ENCODE measurements at regions not wholly inside any gene's neighbourhood (a gene's known extent, or its start where the extent isn't known, plus 50 kb on each side); places are given as distances from the start of the nearest gene placed in this dataset.

GRCh38 chrX:9102956-9103355, 69.0 kb upstream of the FAM9B start:
- no peak overlapping the region for H3K4me3 ChIP-seq (ENCODE audit: low read length)
- H2AFZ ChIP-seq (ENCODE audit: low read depth, low read length) = no peak overlapping the region
- TF ChIP-seq EZH2phosphoT487 (IDR thresholded peaks at IDR 0.05; ENCODE audit: low read depth) = no peak
- no peak for TF ChIP-seq CTCF (IDR thresholded peaks at IDR 0.05; ENCODE audit: low read depth, low read length)
- H3K27me3 ChIP-seq (ENCODE audit: low read depth, low read length) = no peaks in the 10 kb centered on the region
- H3K79me2 ChIP-seq (ENCODE audit: low read length) = no peaks in the 10 kb centered on the region
- no peak overlapping the region for H3K9ac ChIP-seq (ENCODE audit: low read length)
- H3K4me1 ChIP-seq (ENCODE audit: low read length) = no peaks in the 10 kb centered on the region
- H3K9me3 ChIP-seq (ENCODE audit: insufficient read depth, low read length) = no peaks in the 10 kb centered on the region
- H4K20me1 ChIP-seq (ENCODE audit: insufficient read depth, low read length) = no peaks in the 10 kb centered on the region
- H3K27ac ChIP-seq (ENCODE audit: low read length) = no peak overlapping the region
- no peak overlapping the region for H3K4me2 ChIP-seq (ENCODE audit: low read length)
- no peaks in the 10 kb centered on the region for H3K36me3 ChIP-seq (replicated peaks; ENCODE audit: low read depth, low read length)

- no peaks in the 10 kb centered on the region for H3K9me3 ChIP-seq (ENCODE audit: insufficient read depth, low read length)
- H3K36me3 ChIP-seq (replicated peaks; ENCODE audit: low read depth, low read length) = no peaks in the 10 kb centered on the region
- no peak overlapping the region for H3K4me3 ChIP-seq (ENCODE audit: low read length)
- no peaks in the 10 kb centered on the region for H3K79me2 ChIP-seq (ENCODE audit: low read length)
- no peaks in the 10 kb centered on the region for H4K20me1 ChIP-seq (ENCODE audit: insufficient read depth, low read length)
- no peak overlapping the region for H3K4me2 ChIP-seq (ENCODE audit: low read length)
- H3K27ac ChIP-seq (ENCODE audit: low read length) = no peak overlapping the region
- no peak for TF ChIP-seq CTCF (IDR thresholded peaks at IDR 0.05; ENCODE audit: low read depth, low read length)
- TF ChIP-seq EZH2phosphoT487 (IDR thresholded peaks at IDR 0.05; ENCODE audit: low read depth) = no peak
- no peaks in the 10 kb centered on the region for H3K4me1 ChIP-seq (ENCODE audit: low read length)
- no peak overlapping the region for H3K9ac ChIP-seq (ENCODE audit: low read length)
- no peaks in the 10 kb centered on the region for H3K27me3 ChIP-seq (ENCODE audit: low read depth, low read length)
- H2AFZ ChIP-seq (ENCODE audit: low read depth, low read length) = no peak overlapping the region
Measured at GRCh38 chrX:9108054-9108453, 74.1 kb upstream of the FAM9B start.

GRCh38 chrX:9110808-9111207, 76.9 kb upstream of the FAM9B start:
- no peak overlapping the region for H3K9ac ChIP-seq (ENCODE audit: low read length)
- H4K20me1 ChIP-seq (ENCODE audit: insufficient read depth, low read length) = no peaks in the 10 kb centered on the region
- H3K27me3 ChIP-seq (ENCODE audit: low read depth, low read length) = no peaks in the 10 kb centered on the region
- H3K4me2 ChIP-seq (ENCODE audit: low read length) = no peak overlapping the region
- no peaks in the 10 kb centered on the region for H3K79me2 ChIP-seq (ENCODE audit: low read length)
- no peaks in the 10 kb centered on the region for H3K9me3 ChIP-seq (ENCODE audit: insufficient read depth, low read length)
- H3K36me3 ChIP-seq (replicated peaks; ENCODE audit: low read depth, low read length) = no peaks in the 10 kb centered on the region
- TF ChIP-seq CTCF (IDR thresholded peaks at IDR 0.05; ENCODE audit: low read depth, low read length) (no peak), EZH2phosphoT487 (IDR thresholded peaks at IDR 0.05; ENCODE audit: low read depth) (no peak)
- no peaks in the 10 kb centered on the region for H3K4me1 ChIP-seq (ENCODE audit: low read length)
- H3K27ac ChIP-seq (ENCODE audit: low read length) = no peak overlapping the region
- no peak overlapping the region for H2AFZ ChIP-seq (ENCODE audit: low read depth, low read length)
- no peak overlapping the region for H3K4me3 ChIP-seq (ENCODE audit: low read length)

GRCh38 chrX:9114245-9114644, 80.3 kb upstream of the FAM9B start:
- no peak overlapping the region for H2AFZ ChIP-seq (ENCODE audit: low read depth, low read length)
- no peaks in the 10 kb centered on the region for H4K20me1 ChIP-seq (ENCODE audit: insufficient read depth, low read length)
- H3K9me3 ChIP-seq (ENCODE audit: insufficient read depth, low read length) = no peaks in the 10 kb centered on the region
- no peak overlapping the region for H3K9ac ChIP-seq (ENCODE audit: low read length)
- no peak overlapping the region for H3K27ac ChIP-seq (ENCODE audit: low read length)
- H3K4me3 ChIP-seq (ENCODE audit: low read length) = no peak overlapping the region
- no peaks in the 10 kb centered on the region for H3K4me1 ChIP-seq (ENCODE audit: low read length)
- no peak overlapping the region for H3K4me2 ChIP-seq (ENCODE audit: low read length)
- no peaks in the 10 kb centered on the region for H3K36me3 ChIP-seq (replicated peaks; ENCODE audit: low read depth, low read length)
- no peaks in the 10 kb centered on the region for H3K27me3 ChIP-seq (ENCODE audit: low read depth, low read length)
- TF ChIP-seq EZH2phosphoT487 (IDR thresholded peaks at IDR 0.05; ENCODE audit: low read depth) (no peak), CTCF (IDR thresholded peaks at IDR 0.05; ENCODE audit: low read depth, low read length) (no peak)
- no peaks in the 10 kb centered on the region for H3K79me2 ChIP-seq (ENCODE audit: low read length)
